Kidney (tissue), 13 donors: ENCODE measurements at regions not wholly inside any gene's neighbourhood (a gene's known extent, or its start where the extent isn't known, plus 50 kb on each side); places are given as distances from the start of the nearest gene placed in this dataset.

ENCODE experiments used
- DNase-seq, 5 donors: peaks; one replicate each; pipeline ENCODE4 v3.0.0-alpha.2; 2013 to 2020
- FAIRE-seq: peaks from 2 replicates; lab custom pipeline; 2012; peaks lifted over from hg19 to GRCh38; lab: Jason Lieb, UNC
- H3K27ac ChIP-seq, 2 donors: one replicate each; pipeline ENCODE4 v1.7.0; 2013; ENCODE audit warnings: low read depth in 2 of 2, low read length in 2 of 2, inconsistent platforms in 1 of 2
- H3K27me3 ChIP-seq: one replicate; pipeline ENCODE4 v1.7.1; 2013; ENCODE audit warnings: low read length, inconsistent platforms; ENCODE audit not compliant: control insufficient read depth, insufficient read depth
- H3K36me3 ChIP-seq, 3 donors: one replicate each; pipeline versions ENCODE4 v1.7.0 to v1.7.1; 2013; ENCODE audit warnings: low read length in 3 of 3, control low read depth in 1 of 3, inconsistent platforms in 1 of 3; ENCODE audit not compliant: insufficient read depth in 3 of 3, control insufficient read depth in 2 of 3
- H3K4me1 ChIP-seq, 3 donors: one replicate each; pipeline versions ENCODE4 v1.7.0 to v1.7.1; 2013; ENCODE audit warnings: low read length in 3 of 3, inconsistent platforms in 1 of 3, low read depth in 1 of 3; ENCODE audit not compliant: control insufficient read depth in 2 of 3, insufficient read depth in 2 of 3
- H3K4me3 ChIP-seq, 3 donors: one replicate each; pipeline versions ENCODE4 v1.7.0 to v1.8.1; 2013; ENCODE audit warnings: low read length in 3 of 3, control low read depth in 1 of 3, inconsistent platforms in 1 of 3
- H3K9ac ChIP-seq, 3 donors: one replicate each; pipeline versions ENCODE4 v1.7.0 to v1.7.1; 2013; ENCODE audit warnings: low read length in 3 of 3, control low read depth in 1 of 3, inconsistent platforms in 1 of 3
- H3K9me3 ChIP-seq, 3 donors: one replicate each; pipeline versions ENCODE4 v1.7.0 to v1.7.1; 2013; ENCODE audit warnings: low read length in 3 of 3, control low read depth in 1 of 3, inconsistent platforms in 1 of 3; ENCODE audit not compliant: control insufficient read depth in 2 of 3, insufficient read depth in 1 of 3
- intact Hi-C: fragments of 100-400 bp; cut with DNase I; formaldehyde crosslinking; loops from one replicate; pipeline ENCODE4 v1.11.1; 2022
- TF ChIP-seq, protein P1 (sequence below): IDR thresholded peaks from 3 replicates; pipeline ENCODE4 v1.5.1; 2012; ENCODE audit warnings: mild to moderate bottlenecking, moderate library complexity, borderline replicate concordance; ENCODE audit not compliant: insufficient read depth; ENCODE audit errors: extremely low read depth
- donor health status: control.
- donor health status: control.
- donor health status: control.
- donor health status: control.
- donor health status: control.
- donor health status: DM: yes; HTN: yes; CAD: no.
- donor health status: Normal renal cell carcinoma (clear cell type).

DNA sequence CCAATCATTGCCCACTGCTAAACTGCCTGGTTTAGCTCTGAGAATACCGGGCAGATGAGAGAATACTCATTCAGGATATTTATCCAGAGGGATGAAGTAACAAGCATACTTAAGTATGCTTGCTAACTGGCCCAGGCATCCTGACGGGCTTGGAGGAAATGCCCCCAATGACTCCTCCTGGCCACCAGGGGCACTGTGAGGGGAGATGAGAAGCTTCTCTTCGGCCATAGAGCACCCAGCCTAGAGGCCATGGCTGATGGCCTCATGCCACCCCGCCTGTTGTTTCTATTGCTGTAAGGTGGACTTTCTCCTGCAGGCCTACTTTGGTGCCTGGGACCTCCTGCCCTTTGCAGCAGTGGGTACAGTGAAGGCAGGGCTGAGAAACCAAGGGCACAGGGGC lies 134.5 kb upstream of the FSTL4 start:
- intact Hi-C loops, result no loop called here
- peak in 1 of 5 donors; percentile 3 for DNase-seq
- H3K36me3 ChIP-seq, result no peaks in the 10 kb centered on the region
- H3K9ac ChIP-seq, result no peak overlapping the region
- no peaks in the 10 kb centered on the region for H3K9me3 ChIP-seq
- H3K4me1 ChIP-seq, result no peaks in the 10 kb centered on the region
- no peak for FAIRE-seq
- H3K4me3 ChIP-seq, result no peak overlapping the region
- no peaks in the 10 kb centered on the region for H3K27me3 ChIP-seq
- TF ChIP-seq, protein P1, sequence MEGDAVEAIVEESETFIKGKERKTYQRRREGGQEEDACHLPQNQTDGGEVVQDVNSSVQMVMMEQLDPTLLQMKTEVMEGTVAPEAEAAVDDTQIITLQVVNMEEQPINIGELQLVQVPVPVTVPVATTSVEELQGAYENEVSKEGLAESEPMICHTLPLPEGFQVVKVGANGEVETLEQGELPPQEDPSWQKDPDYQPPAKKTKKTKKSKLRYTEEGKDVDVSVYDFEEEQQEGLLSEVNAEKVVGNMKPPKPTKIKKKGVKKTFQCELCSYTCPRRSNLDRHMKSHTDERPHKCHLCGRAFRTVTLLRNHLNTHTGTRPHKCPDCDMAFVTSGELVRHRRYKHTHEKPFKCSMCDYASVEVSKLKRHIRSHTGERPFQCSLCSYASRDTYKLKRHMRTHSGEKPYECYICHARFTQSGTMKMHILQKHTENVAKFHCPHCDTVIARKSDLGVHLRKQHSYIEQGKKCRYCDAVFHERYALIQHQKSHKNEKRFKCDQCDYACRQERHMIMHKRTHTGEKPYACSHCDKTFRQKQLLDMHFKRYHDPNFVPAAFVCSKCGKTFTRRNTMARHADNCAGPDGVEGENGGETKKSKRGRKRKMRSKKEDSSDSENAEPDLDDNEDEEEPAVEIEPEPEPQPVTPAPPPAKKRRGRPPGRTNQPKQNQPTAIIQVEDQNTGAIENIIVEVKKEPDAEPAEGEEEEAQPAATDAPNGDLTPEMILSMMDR, result no peak
- H3K27ac ChIP-seq, result no peak overlapping the region

GRCh38 chr5:133744960-133745308 lies 132.6 kb upstream of the FSTL4 start:
- Histone ChIP-seq H3K9ac (no peak overlapping the region), H3K27me3 (no peaks in the 10 kb centered on the region), H3K36me3 (no peaks in the 10 kb centered on the region), H3K9me3 (no peaks in the 10 kb centered on the region), H3K27ac (no peak overlapping the region), H3K4me1 (no peaks in the 10 kb centered on the region), H3K4me3 (no peak overlapping the region)
- FAIRE-seq (no peak), DNase-seq (no peak)
- intact Hi-C loops, result no loop called here
- TF ChIP-seq, protein P1, result no peak

DNA sequence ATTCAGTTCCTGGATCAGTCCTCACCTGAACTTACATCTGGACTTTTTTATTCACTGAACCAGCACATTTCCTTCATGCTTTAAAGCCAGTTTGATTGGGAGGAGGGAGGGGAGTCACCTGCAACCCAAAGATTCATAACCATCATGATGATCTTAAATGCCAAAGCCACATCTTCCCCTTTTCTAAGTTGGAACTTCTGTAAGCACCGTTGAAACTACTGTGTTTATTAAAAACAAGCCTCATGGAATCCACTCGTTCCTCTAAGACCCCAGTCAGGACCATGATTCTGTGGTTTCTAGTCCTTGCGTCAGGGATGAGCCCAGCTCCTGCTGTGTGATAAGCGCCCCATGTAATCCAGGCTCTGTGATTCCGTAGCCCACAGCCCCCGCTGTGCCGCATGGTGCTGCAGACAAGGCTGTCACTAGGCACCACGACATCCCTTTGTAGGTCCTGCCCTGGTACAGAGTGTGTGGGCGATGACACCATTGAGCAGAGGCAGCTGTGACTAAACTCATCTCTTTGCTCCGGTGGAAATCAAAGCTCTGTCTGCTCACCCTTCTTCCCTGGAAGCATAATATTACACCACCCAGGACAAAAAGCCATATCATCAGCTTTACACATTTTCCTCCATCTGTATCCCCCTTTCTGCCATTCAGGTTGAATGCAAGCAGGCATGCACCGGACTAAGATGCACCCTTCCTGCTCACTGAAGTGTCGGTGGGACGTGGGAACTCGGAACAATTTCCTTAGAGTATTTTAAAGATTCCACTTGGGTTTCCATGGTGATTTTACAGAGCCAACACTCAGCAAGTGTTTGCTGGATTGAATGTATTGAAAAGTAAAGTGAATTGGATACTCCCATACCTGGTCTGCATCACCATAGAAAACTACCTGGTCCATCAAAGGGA lies 132.0 kb upstream of the FSTL4 start:
- FAIRE-seq, result no peak
- no peaks in the 10 kb centered on the region for H3K27me3 ChIP-seq
- intact Hi-C loops, result no loop called here
- H3K9me3 ChIP-seq, result no peaks in the 10 kb centered on the region
- no peak overlapping the region for H3K27ac ChIP-seq
- TF ChIP-seq, protein P1, result no peak
- no peaks in the 10 kb centered on the region for H3K4me1 ChIP-seq
- H3K36me3 ChIP-seq, result no peaks in the 10 kb centered on the region
- DNase-seq, result peak in 1 of 5 donors; percentile 17
- no peak overlapping the region for H3K9ac ChIP-seq
- H3K4me3 ChIP-seq, result no peak overlapping the region
